Calu3 (cell line): ENCODE measurements at regions not wholly inside any gene's neighbourhood (a gene's known extent, or its start where the extent isn't known, plus 50 kb on each side); places are given as distances from the start of the nearest gene placed in this dataset.

Experiments
- BruUV-seq: library from RNA; stranded (reverse); fragments of 400-500 nt; replicated peaks from 2 replicates; lab custom pipeline; 2021; lab: Mats Ljungman, UMichigan
- CTCF ChIA-PET: fragments of 300-600 bp; sonication (Branson Sonifier 250); formaldehyde crosslinking; loops from one replicate; lab custom pipeline; 2022; ENCODE audit warnings: antibody characterized with exemption; lab: Charles Lee
- DNase-seq: peaks from one replicate; pipeline ENCODE4 v3.0.0; 2022
- H3K27ac Mint-ChIP-seq: one replicate; pipeline ENCODE4 v1.8.0; 2022; ENCODE audit warnings: mixed read lengths; ENCODE audit not compliant: unreplicated experiment
- H3K27me3 Mint-ChIP-seq: one replicate; pipeline ENCODE4 v1.8.0; 2022; ENCODE audit warnings: mixed read lengths; ENCODE audit not compliant: unreplicated experiment
- H3K36me3 Mint-ChIP-seq: one replicate; pipeline ENCODE4 v1.8.0; 2022; ENCODE audit warnings: mild to moderate bottlenecking, moderate library complexity, mixed read lengths; ENCODE audit not compliant: insufficient read depth, unreplicated experiment
- H3K4me1 Mint-ChIP-seq: one replicate; pipeline ENCODE4 v1.8.0; 2022; ENCODE audit warnings: mild to moderate bottlenecking, low read depth, mixed read lengths; ENCODE audit not compliant: unreplicated experiment
- H3K4me3 Mint-ChIP-seq: one replicate; pipeline ENCODE4 v1.8.0; 2022; ENCODE audit warnings: mild to moderate bottlenecking, low read depth, moderate library complexity, mixed read lengths; ENCODE audit not compliant: unreplicated experiment
- H3K9me3 Mint-ChIP-seq: one replicate; pipeline ENCODE4 v1.8.0; 2022; ENCODE audit warnings: low read depth, mixed read lengths; ENCODE audit not compliant: unreplicated experiment
- intact Hi-C: fragments of 100-400 bp; cut with micrococcal nuclease; formaldehyde crosslinking; loops from one replicate; pipeline ENCODE4 v1.10.0; 2022; ENCODE audit not compliant: unreplicated experiment
- TF ChIP-seq, protein P1 (sequence below): fragments of 200-600 bp; IDR thresholded peaks from one replicate; pipeline ENCODE4 v1.8.0; 2022; ENCODE audit warnings: antibody characterized with exemption; ENCODE audit not compliant: unreplicated experiment

- H3K36me3 Mint-ChIP-seq: no peaks in the 10 kb centered on the region
- CTCF ChIA-PET: no interaction called here
- H3K9me3 Mint-ChIP-seq: no peaks in the 10 kb centered on the region
- TF ChIP-seq, protein P1, sequence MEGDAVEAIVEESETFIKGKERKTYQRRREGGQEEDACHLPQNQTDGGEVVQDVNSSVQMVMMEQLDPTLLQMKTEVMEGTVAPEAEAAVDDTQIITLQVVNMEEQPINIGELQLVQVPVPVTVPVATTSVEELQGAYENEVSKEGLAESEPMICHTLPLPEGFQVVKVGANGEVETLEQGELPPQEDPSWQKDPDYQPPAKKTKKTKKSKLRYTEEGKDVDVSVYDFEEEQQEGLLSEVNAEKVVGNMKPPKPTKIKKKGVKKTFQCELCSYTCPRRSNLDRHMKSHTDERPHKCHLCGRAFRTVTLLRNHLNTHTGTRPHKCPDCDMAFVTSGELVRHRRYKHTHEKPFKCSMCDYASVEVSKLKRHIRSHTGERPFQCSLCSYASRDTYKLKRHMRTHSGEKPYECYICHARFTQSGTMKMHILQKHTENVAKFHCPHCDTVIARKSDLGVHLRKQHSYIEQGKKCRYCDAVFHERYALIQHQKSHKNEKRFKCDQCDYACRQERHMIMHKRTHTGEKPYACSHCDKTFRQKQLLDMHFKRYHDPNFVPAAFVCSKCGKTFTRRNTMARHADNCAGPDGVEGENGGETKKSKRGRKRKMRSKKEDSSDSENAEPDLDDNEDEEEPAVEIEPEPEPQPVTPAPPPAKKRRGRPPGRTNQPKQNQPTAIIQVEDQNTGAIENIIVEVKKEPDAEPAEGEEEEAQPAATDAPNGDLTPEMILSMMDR: no peak
- H3K4me3 Mint-ChIP-seq: no peak overlapping the region
- H3K4me1 Mint-ChIP-seq: no peaks in the 10 kb centered on the region
- no peaks in the 10 kb centered on the region for H3K27me3 Mint-ChIP-seq
- DNase-seq: no peak
- no peak overlapping the region for H3K27ac Mint-ChIP-seq
- intact Hi-C loops: no loop called here
- BruUV-seq: no TSS peak
Measured at GRCh38 chr20:22207280-22207679, 377.1 kb downstream of the FOXA2 start.

DNA sequence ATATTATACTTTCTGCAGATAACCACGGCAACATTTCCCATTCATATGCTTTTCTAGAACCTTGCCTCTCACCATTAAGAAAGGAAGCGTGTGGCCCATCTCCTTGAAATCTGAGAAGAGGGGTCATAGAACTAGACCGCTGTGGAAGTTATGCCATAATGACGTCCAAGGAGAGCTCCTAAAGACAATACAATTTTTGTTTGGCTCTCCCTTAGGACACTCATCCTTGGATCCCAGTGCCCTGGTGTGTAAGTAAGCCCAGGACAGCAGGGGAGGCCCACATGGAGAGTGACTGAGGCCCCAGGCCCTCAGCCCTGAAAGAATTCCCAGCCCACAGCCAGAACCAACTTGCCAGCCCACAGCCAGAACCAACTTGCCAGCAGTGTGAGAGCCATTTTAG lies 379.6 kb downstream of the FOXA2 start:
- intact Hi-C loops: no loop called here
- H3K4me3 Mint-ChIP-seq: no peak overlapping the region
- no peaks in the 10 kb centered on the region for H3K9me3 Mint-ChIP-seq
- H3K4me1 Mint-ChIP-seq: no peaks in the 10 kb centered on the region
- DNase-seq: no peak
- TF ChIP-seq, protein P1: no peak
- H3K36me3 Mint-ChIP-seq: no peaks in the 10 kb centered on the region
- BruUV-seq: no TSS peak
- H3K27me3 Mint-ChIP-seq: no peaks in the 10 kb centered on the region
- CTCF ChIA-PET: no interaction called here
- H3K27ac Mint-ChIP-seq: no peak overlapping the region

GRCh38 chr20:22182148-22182547 lies 402.2 kb downstream of the FOXA2 start:
- no peak for DNase-seq
- H3K36me3 Mint-ChIP-seq: no peaks in the 10 kb centered on the region
- no peak overlapping the region for H3K4me3 Mint-ChIP-seq
- H3K4me1 Mint-ChIP-seq: no peaks in the 10 kb centered on the region
- no peaks in the 10 kb centered on the region for H3K9me3 Mint-ChIP-seq
- TF ChIP-seq, protein P1: no peak
- intact Hi-C loops: no loop called here
- no TSS peak for BruUV-seq
- CTCF ChIA-PET: no interaction called here
- no peak overlapping the region for H3K27ac Mint-ChIP-seq
- no peaks in the 10 kb centered on the region for H3K27me3 Mint-ChIP-seq

GRCh38 chr20:22180244-22180643 lies 404.1 kb downstream of the FOXA2 start:
- H3K4me1 Mint-ChIP-seq: no peaks in the 10 kb centered on the region
- no peaks in the 10 kb centered on the region for H3K27me3 Mint-ChIP-seq
- DNase-seq: no peak
- intact Hi-C loops: no loop called here
- no TSS peak for BruUV-seq
- H3K36me3 Mint-ChIP-seq: no peaks in the 10 kb centered on the region
- TF ChIP-seq, protein P1: no peak
- no peaks in the 10 kb centered on the region for H3K9me3 Mint-ChIP-seq
- CTCF ChIA-PET: no interaction called here
- H3K27ac Mint-ChIP-seq: no peak overlapping the region
- H3K4me3 Mint-ChIP-seq: no peak overlapping the region
